Right hindlimb (tissue), 1 donor: ENCODE measurements at regions not wholly inside any gene's neighbourhood (a gene's known extent, or its start where the extent isn't known, plus 50 kb on each side); places are given as distances from the start of the nearest gene placed in this dataset.
"Not testable (repeated sequence)": the region's sequence is repeated elsewhere in the genome, so short reads cannot be mapped to it uniquely, and the experiment has no call there.

Experiments
- DNase-seq: peaks from one replicate; pipeline ENCODE4 v3.0.0-alpha.2; 2018

- DNase-seq = no peak
Observed at GRCh38 chr4:58359590-58359989, 1249.4 kb upstream of the IGFBP7 start.

- DNase-seq = no peak
Observed at GRCh38 chr4:58357947-58358346, 1247.8 kb upstream of the IGFBP7 start.

GRCh38 chr4:58325070-58325469 is 1214.9 kb upstream of the IGFBP7 start:
- DNase-seq = no peak

GRCh38 chr4:58313444-58313843 is 1203.3 kb upstream of the IGFBP7 start:
- DNase-seq = no peak

GRCh38 chr4:58303456-58303855 is 1193.3 kb upstream of the IGFBP7 start:
- DNase-seq = no peak

DNA sequence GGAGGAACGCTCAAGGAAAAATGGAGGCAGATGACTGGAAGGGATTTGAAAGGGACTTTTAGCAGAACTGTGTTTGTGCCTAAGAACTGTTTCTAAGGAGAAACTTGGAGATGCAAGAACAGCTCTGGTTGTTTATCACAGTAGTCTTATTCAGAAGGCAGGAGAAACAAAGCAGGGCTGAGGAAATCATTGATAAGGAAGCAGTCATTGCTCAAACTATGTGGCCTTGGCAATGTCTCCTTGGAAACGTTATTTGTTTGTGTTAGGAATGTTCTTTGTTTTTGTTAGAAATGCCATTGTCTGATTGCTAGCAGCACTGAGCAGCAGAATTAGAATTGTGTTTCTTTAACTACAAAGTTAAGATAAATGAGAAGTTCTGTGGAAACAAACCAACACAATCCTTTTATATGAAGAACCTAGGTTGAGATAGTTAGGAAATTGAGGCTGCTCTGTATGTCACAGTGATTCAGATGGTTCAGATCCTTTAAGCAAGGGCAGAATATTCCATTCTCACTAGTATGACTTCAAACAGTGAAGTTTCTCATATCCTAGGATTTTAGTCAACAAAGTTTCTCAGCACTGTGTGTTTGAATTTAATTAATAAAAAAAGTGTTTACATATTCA is 1191.3 kb upstream of the IGFBP7 start:
- DNase-seq = no peak

- DNase-seq = no peak
Observed at GRCh38 chr4:58286335-58286734, 1176.2 kb upstream of the IGFBP7 start.

- DNase-seq = not testable (repeated sequence)
Observed at GRCh38 chr4:58280928-58281327, 1170.7 kb upstream of the IGFBP7 start.

GRCh38 chr4:58275856-58276255 is 1165.7 kb upstream of the IGFBP7 start:
- no peak for DNase-seq

DNA sequence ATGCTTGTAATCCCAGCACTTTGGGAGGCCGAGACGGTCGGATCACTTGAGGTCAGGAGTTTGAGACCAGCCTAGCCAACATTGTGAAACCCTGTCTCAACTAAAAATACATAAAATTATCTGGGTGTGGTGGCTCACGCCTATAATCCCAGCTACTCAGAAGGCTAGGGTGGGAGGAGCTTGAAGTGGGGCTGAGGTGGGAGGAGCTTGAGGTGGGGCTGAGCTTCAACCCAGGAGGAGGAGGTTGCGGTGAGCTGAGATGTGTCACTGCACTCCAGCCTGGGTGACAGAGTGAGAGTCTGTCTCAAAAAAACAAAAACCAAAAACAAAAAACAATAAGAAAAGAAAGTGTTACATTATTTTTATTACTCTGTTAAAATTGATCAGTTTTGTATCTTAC is 1164.4 kb upstream of the IGFBP7 start:
- DNase-seq = no peak

GRCh38 chr4:58272311-58272710 is 1162.1 kb upstream of the IGFBP7 start:
- no peak for DNase-seq

DNA sequence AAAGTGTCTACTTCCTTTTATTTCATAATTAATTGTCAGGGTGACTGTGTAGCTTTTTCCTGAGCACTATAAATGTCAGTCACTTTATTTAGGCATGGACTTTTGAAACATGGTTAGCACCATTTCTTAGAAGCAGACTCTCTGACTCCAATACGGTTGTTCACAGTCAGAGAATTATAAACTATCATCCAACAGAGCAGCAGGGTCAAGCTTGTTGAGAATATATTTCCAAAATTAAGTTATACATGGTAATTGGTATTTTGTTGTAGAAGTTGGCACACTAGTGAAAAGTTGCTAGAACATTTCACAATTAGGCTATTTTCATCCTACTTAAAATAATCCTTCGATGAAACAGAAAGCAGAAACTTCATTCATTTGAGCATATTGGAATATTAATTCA is 1155.5 kb upstream of the IGFBP7 start:
- DNase-seq = no peak

DNA sequence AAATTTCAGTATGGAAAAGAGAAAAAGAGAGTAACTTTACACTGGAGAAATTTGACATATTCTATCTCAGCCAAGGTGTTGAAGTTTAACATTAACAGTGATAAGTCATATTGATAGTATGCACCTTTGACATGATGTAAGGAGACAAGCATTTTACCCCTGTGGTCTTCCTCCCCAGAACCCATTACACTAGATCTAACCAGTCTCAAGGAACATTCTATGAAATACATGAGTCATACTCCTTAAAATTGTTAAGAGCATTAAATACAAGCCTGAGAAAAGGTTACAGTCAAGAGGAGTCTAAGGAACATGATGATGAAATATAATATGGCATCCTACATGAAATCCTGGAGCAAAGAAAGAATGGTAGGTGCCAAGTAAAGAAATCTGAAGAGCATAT is 1151.3 kb upstream of the IGFBP7 start:
- no peak for DNase-seq

DNA sequence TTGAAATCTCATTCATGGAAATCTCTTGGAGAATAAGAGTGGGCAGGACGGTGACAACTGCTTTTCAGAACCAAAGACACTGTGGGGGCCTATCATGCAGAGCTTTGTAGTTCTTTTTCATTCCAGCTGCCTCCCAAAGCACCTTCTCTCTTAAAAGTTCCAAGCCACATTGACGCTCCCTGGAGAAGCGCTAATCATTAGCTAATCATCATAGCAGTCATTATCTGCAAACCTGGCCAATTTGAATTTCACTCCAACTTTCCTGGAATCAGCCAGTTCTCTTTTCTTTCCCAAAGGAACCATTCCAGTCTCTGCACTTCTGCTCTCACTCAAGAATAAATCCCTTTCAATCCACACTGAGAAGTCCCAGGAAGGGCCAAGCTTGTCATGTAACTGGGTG is 1144.1 kb upstream of the IGFBP7 start:
- DNase-seq = peak; percentile 22

DNA sequence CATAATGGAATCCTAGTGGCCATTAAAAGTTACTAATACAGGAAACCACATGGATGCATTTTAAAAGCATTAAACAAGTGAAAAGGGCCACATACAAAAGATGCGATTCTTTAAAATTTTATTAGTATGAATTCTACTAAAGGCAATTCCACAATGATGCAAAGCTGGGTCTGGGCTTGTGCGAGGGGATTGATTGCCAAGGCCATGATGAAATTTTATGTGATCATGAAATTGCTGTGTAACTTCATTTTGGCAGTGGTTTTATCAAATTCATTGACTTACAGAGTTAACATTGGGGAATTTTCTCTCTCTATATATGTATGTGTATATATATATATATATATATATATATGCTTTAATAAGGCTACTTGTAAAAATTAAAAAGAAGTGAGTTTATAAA is 1142.5 kb upstream of the IGFBP7 start:
- DNase-seq = no peak

GRCh38 chr4:58247792-58248191 is 1137.6 kb upstream of the IGFBP7 start:
- no peak for DNase-seq

GRCh38 chr4:58225460-58225859 is 1115.3 kb upstream of the IGFBP7 start:
- no peak for DNase-seq

DNA sequence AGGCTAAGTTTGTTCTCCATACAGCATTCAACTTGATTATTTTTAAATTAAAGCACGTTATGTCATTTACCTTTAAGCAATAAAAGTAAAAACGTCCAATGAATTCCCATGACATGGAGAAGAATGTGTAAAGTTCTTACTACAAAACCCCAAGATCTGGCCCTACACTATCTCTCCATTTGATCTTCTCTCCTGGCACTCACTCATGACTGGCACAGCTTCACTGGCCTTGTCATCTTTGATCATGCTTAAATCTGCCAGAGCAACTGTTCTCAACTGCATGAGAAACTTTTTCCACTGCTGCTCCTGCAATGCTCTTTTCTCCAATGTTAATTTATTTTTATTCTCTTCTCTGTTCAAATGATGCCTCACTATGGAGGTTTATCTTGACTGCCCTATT is 1109.0 kb upstream of the IGFBP7 start:
- DNase-seq = no peak

GRCh38 chr4:58216461-58216860 is 1106.3 kb upstream of the IGFBP7 start:
- DNase-seq = no peak

DNA sequence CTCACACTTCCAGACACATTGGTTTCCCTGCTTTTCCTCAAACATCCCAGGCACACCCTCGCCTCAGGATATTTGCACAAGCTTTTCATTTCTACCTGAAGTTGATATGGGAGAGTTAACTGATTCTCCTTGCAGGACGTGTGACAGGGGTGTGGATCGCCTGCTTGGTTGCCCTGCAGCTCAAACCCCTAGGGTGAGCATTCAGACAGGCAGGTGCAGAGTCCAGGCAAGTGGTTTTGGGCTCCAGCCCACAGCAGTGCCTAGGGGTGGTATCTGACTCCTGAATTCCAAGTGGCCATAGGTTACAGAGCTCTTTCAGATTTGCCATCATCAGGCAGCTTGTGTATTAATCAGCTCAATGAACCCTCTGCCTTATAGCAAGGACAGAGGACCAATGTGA is 1104.2 kb upstream of the IGFBP7 start:
- DNase-seq = no peak

DNA sequence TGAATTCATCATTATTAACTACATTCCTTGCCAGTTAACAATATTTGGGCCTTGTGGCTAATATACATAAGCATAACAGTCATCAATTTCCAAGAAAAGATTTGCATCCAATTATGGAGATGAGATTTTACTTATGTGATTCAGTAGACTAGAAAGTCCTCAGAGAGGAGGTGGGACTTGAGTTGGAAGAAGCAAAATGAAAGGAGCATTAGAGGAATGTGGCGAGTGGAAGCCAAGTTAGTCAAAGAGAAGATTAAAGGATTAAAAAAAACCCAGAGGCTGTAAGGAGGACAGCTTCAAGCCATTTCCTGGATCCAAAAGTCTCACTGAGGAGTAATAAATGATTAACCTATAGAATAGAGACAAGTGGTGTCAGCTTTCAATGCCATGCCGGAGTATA is 1099.4 kb upstream of the IGFBP7 start:
- no peak for DNase-seq

DNA sequence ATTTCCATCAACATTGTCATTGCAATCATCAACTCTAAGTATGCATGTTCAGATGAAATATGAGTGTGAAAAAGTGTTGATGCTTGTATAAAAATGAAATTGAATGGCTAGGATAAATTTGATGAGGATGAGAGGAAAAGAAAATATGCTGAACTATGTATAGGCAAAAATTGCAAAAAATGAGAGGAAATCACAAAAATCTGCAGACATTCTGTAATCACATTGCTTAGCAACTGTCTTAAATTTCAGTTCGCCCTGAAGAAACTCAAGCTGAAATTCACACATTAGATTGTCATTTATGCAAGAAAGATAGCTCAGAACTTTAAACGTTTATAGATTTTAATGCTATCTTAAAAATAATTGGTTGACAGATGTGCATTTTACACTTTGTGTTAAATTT is 1098.8 kb upstream of the IGFBP7 start:
- no peak for DNase-seq

GRCh38 chr4:58205446-58206235 is 1095.5 kb upstream of the IGFBP7 start:
- no peak for DNase-seq

DNA sequence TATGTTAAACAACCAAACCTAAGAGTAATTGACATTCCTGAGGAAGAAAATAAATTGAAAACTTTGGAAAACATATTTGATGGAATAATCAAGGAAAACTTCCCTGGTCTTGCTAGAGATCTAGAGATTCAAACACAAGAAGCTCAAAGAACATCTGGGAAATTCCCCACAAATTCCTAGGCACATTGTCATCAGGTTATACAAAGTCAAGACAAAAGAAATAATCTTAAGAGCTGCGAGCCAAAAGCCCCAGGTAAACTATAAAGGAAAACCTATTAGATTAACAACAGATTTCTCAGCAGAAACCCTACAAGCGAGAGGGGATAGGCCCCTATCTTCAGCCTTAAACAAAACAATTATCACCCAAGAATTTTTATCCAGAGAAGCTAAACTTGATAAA is 1082.0 kb upstream of the IGFBP7 start:
- DNase-seq = no peak

DNA sequence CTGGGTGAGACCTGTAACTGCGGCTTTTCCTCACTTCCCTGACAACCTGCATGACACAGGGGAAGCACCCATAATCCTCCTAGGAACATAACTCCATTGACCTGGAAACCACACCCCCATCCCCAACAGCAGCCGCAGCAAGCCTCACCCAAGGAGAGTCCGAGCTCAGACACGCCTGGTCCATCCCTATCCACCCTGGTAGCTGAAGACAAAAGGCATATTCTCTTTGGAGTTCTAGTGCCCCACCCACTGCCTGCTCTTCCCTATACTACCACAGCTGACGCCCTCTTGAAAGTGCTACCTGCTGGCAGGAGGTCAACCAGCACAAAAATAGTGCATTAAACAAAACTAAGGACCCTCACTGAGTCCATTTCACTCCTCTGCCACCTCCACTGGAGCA is 1080.9 kb upstream of the IGFBP7 start:
- DNase-seq = no peak
